BE2C (cell line): ENCODE measurements at regions not wholly inside any gene's neighbourhood (a gene's known extent, or its start where the extent isn't known, plus 50 kb on each side); places are given as distances from the start of the nearest gene placed in this dataset.

Experiments
- DNase-seq: peaks from one replicate; pipeline ENCODE4 v3.0.0-alpha.2; 2020
- H3K27me3 ChIP-seq: fragments of 250-450 bp; sonication (Bioruptor Pico); 2 replicates; pipeline ENCODE4 v1.5.1; 2020; ENCODE audit warnings: mild to moderate bottlenecking
- H3K36me3 ChIP-seq: fragments of 250-450 bp; sonication (Bioruptor Pico); 2 replicates; pipeline ENCODE4 v1.5.1; 2020; ENCODE audit warnings: mild to moderate bottlenecking
- H3K4me1 ChIP-seq: fragments of 250-450 bp; sonication (Bioruptor Pico); 2 replicates; pipeline ENCODE4 v1.5.1; 2020
- H3K4me3 ChIP-seq: 2 replicates; pipeline ENCODE4 v1.5.1; 2011; ENCODE audit warnings: low read depth, low read length
- H3K9me3 ChIP-seq: fragments of 250-450 bp; sonication (Bioruptor Pico); 2 replicates; pipeline ENCODE4 v1.5.1; 2020
- TF ChIP-seq, protein P1 (sequence below): IDR thresholded peaks from 2 replicates; pipeline ENCODE4 v1.5.1; 2012; ENCODE audit warnings: mild to moderate bottlenecking, low read depth, low read length

DNA sequence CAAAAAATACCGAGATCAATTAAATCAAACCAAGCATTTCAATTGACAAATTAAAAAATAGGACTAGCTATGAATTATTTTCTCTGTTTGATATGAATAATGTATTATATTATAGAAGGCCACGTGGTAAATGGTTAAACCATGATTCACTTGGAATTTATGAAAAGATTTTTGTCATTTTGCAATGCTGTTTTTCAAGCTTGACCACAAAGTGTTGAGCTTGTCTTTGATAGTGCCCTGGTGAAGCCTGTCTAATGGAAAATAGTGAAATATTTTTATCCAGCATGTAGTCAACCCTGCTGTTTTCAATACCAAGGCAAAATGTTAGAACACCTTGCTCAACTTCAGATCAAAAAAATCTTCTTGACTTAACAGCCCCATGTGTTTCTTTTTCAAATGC, 288.0 kb upstream of the PRMT6 start:
- no peak for DNase-seq
- Histone ChIP-seq H3K9me3 (no peaks in the 10 kb centered on the region), H3K36me3 (no peaks in the 10 kb centered on the region), H3K4me3 (no peak overlapping the region), H3K27me3 (no peaks in the 10 kb centered on the region), H3K4me1 (no peaks in the 10 kb centered on the region)
- TF ChIP-seq, protein P1, sequence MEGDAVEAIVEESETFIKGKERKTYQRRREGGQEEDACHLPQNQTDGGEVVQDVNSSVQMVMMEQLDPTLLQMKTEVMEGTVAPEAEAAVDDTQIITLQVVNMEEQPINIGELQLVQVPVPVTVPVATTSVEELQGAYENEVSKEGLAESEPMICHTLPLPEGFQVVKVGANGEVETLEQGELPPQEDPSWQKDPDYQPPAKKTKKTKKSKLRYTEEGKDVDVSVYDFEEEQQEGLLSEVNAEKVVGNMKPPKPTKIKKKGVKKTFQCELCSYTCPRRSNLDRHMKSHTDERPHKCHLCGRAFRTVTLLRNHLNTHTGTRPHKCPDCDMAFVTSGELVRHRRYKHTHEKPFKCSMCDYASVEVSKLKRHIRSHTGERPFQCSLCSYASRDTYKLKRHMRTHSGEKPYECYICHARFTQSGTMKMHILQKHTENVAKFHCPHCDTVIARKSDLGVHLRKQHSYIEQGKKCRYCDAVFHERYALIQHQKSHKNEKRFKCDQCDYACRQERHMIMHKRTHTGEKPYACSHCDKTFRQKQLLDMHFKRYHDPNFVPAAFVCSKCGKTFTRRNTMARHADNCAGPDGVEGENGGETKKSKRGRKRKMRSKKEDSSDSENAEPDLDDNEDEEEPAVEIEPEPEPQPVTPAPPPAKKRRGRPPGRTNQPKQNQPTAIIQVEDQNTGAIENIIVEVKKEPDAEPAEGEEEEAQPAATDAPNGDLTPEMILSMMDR: no peak

DNA sequence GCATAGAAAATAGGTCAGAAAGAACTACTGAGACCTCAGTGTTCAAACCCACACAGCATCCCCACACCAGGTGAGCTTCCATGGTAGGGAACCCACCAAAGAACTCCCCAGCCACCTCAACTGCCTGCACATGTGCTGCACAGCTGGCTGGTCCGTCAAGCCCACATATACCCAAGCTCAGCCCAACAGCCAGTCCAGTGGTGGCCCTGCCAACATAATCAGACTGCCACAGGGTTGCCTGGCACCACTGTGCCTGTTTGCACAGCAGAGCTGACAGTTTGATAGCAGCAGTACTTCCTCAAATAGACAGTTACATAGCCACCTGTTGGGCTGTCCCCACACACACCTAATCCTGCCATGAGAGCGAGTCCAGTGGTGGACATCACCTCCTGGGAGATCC, 283.3 kb upstream of the PRMT6 start:
- Histone ChIP-seq H3K4me1 (no peaks in the 10 kb centered on the region), H3K9me3 (no peaks in the 10 kb centered on the region), H3K36me3 (no peaks in the 10 kb centered on the region), H3K4me3 (no peak overlapping the region), H3K27me3 (no peaks in the 10 kb centered on the region)
- no peak for DNase-seq
- TF ChIP-seq, protein P1: no peak

DNA sequence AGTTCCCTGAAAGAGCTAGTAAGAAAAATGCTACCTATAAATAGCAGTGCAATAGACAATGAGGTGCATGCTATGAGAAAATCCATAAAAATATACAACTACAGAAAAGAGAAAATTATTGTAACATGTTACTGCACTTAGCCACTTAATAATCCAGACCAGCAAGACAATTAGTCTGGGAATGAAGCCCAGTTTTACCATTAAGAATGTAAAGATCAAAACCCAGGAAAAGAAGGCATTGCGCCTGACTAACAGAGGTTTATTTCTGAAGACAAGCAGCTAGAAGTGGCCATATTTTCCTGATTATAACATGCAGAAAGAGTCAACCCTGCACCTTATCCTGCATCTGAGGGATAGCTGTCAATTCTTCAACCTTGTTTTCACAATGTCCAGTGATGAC, 276.4 kb upstream of the PRMT6 start:
- Histone ChIP-seq H3K4me1 (no peaks in the 10 kb centered on the region), H3K27me3 (no peaks in the 10 kb centered on the region), H3K4me3 (no peak overlapping the region), H3K9me3 (no peaks in the 10 kb centered on the region), H3K36me3 (no peaks in the 10 kb centered on the region)
- no peak for DNase-seq
- TF ChIP-seq, protein P1: no peak

DNA sequence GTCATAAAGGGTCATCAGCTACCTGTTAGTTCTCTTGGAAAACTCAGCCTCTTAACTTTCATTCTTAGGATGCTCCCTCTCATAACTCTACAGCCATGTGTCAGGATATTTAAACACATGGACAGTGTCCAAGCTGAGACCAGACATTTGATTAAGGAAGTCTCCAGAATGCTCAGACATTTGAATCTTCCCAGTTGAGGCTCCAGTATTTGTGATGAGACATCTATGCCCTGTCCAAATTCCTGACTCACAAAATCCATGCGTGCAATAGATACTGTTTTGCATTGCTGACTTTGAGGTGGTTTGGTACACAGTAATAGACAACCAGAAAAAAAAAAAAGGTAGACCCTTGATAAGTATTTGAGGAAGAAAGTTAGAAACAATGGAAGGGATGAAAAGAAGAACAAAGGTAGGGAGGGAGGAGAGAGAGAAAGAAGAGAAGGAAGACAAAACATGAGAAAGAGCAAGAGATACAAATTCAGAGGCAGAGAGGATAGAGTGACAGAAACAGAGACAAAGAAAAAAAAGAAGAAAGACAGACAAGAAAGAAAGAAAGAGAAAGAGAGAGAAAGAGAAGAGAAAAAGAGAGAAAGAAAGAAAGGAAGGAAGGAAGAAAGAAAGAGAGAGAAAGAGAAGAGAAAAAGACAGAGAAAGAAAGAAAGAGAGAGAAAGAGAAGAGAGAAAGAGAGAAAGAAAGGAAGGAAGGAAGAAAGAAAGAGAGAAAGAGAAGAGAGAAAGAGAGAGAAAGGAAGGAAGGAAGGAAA, 275.5 kb upstream of the PRMT6 start:
- Histone ChIP-seq H3K9me3 (no peaks in the 10 kb centered on the region), H3K4me1 (no peaks in the 10 kb centered on the region), H3K36me3 (no peaks in the 10 kb centered on the region), H3K4me3 (no peak overlapping the region), H3K27me3 (no peaks in the 10 kb centered on the region)
- DNase-seq: no peak
- TF ChIP-seq, protein P1: no peak

DNA sequence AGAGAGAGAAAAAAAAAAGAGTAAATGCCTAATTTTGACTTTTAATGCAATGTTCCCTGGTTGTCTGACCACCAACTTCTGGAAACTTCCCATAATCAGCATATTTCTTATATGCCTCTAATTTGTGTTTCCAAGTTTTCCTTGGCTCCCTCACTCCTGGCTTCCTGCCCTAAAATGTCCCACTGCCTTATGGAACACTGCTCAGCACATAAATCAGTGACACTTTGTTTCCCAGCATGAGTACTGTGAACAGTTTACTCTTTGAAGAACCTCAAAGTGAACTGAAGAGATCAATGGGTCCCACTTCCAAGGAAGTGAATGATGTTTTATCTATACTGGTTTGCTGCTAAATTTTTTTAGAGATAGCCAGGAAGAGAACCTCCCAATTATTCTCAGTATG, 271.3 kb upstream of the PRMT6 start:
- TF ChIP-seq, protein P1: no peak
- Histone ChIP-seq H3K36me3 (no peaks in the 10 kb centered on the region), H3K27me3 (no peaks in the 10 kb centered on the region), H3K9me3 (no peaks in the 10 kb centered on the region), H3K4me3 (no peak overlapping the region), H3K4me1 (peaks cover 5% of the 10 kb centered on the region; the same call in 1 of the 2 replicates)
- no peak for DNase-seq

DNA sequence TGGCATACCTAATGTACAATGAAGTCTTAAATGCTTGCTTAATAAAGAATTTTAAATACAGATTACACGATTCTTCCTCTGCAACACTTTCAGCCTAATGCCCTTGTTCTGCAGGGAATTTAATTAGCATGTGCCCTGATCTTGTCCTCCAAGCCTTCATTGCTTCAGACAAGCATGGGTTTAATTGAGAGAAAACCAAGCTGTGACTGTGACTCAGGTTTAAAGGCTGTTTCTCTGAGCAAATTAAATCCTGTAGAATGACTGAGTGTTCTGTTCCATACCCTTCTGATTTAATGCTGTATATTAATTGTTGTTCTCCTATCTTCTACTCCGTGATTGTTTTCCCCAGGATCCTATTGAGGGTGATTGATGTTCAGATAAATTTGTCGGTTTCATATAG, 269.0 kb upstream of the PRMT6 start:
- no peak overlapping the region for H3K4me3 ChIP-seq
- H3K27me3 ChIP-seq: no peaks in the 10 kb centered on the region
- TF ChIP-seq, protein P1: no peak
- DNase-seq: no peak
- H3K36me3 ChIP-seq: no peaks in the 10 kb centered on the region
- H3K4me1 ChIP-seq: peaks cover 7% of the 10 kb centered on the region
- no peaks in the 10 kb centered on the region for H3K9me3 ChIP-seq
